ENCODE measurements at regions not wholly inside any gene's neighbourhood (a gene's known extent, or its start where the extent isn't known, plus 50 kb on each side); places are given as distances from the start of the nearest gene placed in this dataset.
"Not testable (repeated sequence)": the region's sequence is repeated elsewhere in the genome, so short reads cannot be mapped to it uniquely, and the experiment has no call there.

- Histone ChIP-seq H3K4me1 (ENCODE audit: control insufficient read depth, insufficient read depth, low read length) (peaks cover 21% of the 10 kb centered on the region), H3K4me3 (ENCODE audit: low read depth, low read length) (no peak overlapping the region), H3K36me3 (ENCODE audit: control insufficient read depth, insufficient read depth, low read length) (no peaks in the 10 kb centered on the region), H3K9ac (ENCODE audit: low read depth, low read length) (no peak overlapping the region), H3K27me3 (ENCODE audit: control insufficient read depth, insufficient read depth, low read length) (no peaks in the 10 kb centered on the region), H3K9me3 (ENCODE audit: control insufficient read depth, insufficient read depth, low read length) (no peaks in the 10 kb centered on the region)
Measured at GRCh38 chr13:72638059-72638815, 89.2 kb downstream of the MZT1 start.

GRCh38 chr13:72637561-72637960 is 89.9 kb downstream of the MZT1 start:
- Histone ChIP-seq H3K4me3 (ENCODE audit: low read depth, low read length) (no peak overlapping the region), H3K4me1 (ENCODE audit: control insufficient read depth, insufficient read depth, low read length) (peaks cover 21% of the 10 kb centered on the region), H3K9ac (ENCODE audit: low read depth, low read length) (no peak overlapping the region), H3K36me3 (ENCODE audit: control insufficient read depth, insufficient read depth, low read length) (no peaks in the 10 kb centered on the region), H3K27me3 (ENCODE audit: control insufficient read depth, insufficient read depth, low read length) (no peaks in the 10 kb centered on the region), H3K9me3 (ENCODE audit: control insufficient read depth, insufficient read depth, low read length) (no peaks in the 10 kb centered on the region)

- H3K9me3 ChIP-seq (ENCODE audit: control insufficient read depth, insufficient read depth, low read length) = no peaks in the 10 kb centered on the region
- peaks cover 21% of the 10 kb centered on the region for H3K4me1 ChIP-seq (ENCODE audit: control insufficient read depth, insufficient read depth, low read length)
- H3K9ac ChIP-seq (ENCODE audit: low read depth, low read length) = no peak overlapping the region
- no peak overlapping the region for H3K4me3 ChIP-seq (ENCODE audit: low read depth, low read length)
- no peaks in the 10 kb centered on the region for H3K27me3 ChIP-seq (ENCODE audit: control insufficient read depth, insufficient read depth, low read length)
- no peaks in the 10 kb centered on the region for H3K36me3 ChIP-seq (ENCODE audit: control insufficient read depth, insufficient read depth, low read length)
Measured at GRCh38 chr13:72634859-72635258, 92.6 kb downstream of the MZT1 start.

GRCh38 chr13:72622546-72622945 is 104.9 kb downstream of the MZT1 start:
- Histone ChIP-seq H3K4me1 (ENCODE audit: control insufficient read depth, insufficient read depth, low read length) (peaks cover 3% of the 10 kb centered on the region), H3K9ac (ENCODE audit: low read depth, low read length) (no peak overlapping the region), H3K27me3 (ENCODE audit: control insufficient read depth, insufficient read depth, low read length) (no peaks in the 10 kb centered on the region), H3K9me3 (ENCODE audit: control insufficient read depth, insufficient read depth, low read length) (no peaks in the 10 kb centered on the region), H3K4me3 (ENCODE audit: low read depth, low read length) (no peak overlapping the region), H3K36me3 (ENCODE audit: control insufficient read depth, insufficient read depth, low read length) (no peaks in the 10 kb centered on the region)

- no peaks in the 10 kb centered on the region for H3K4me1 ChIP-seq (ENCODE audit: control insufficient read depth, insufficient read depth, low read length)
- H3K9me3 ChIP-seq (ENCODE audit: control insufficient read depth, insufficient read depth, low read length) = no peaks in the 10 kb centered on the region
- no peak overlapping the region for H3K4me3 ChIP-seq (ENCODE audit: low read depth, low read length)
- no peaks in the 10 kb centered on the region for H3K27me3 ChIP-seq (ENCODE audit: control insufficient read depth, insufficient read depth, low read length)
- H3K36me3 ChIP-seq (ENCODE audit: control insufficient read depth, insufficient read depth, low read length) = no peaks in the 10 kb centered on the region
- no peak overlapping the region for H3K9ac ChIP-seq (ENCODE audit: low read depth, low read length)
Measured at GRCh38 chr13:72620874-72621273, 106.6 kb downstream of the MZT1 start.

- H3K9me3 ChIP-seq (ENCODE audit: control insufficient read depth, insufficient read depth, low read length) = no peaks in the 10 kb centered on the region
Measured at GRCh38 chr13:72617951-72618350, 109.5 kb downstream of the MZT1 start.

GRCh38 chr13:72617186-72617585 is 110.2 kb downstream of the MZT1 start:
- no peaks in the 10 kb centered on the region for H3K27me3 ChIP-seq (ENCODE audit: control insufficient read depth, insufficient read depth, low read length)
- no peak overlapping the region for H3K4me3 ChIP-seq (ENCODE audit: low read depth, low read length)
- H3K4me1 ChIP-seq (ENCODE audit: control insufficient read depth, insufficient read depth, low read length) = no peaks in the 10 kb centered on the region
- H3K9ac ChIP-seq (ENCODE audit: low read depth, low read length) = no peak overlapping the region
- no peaks in the 10 kb centered on the region for H3K36me3 ChIP-seq (ENCODE audit: control insufficient read depth, insufficient read depth, low read length)
- no peaks in the 10 kb centered on the region for H3K9me3 ChIP-seq (ENCODE audit: control insufficient read depth, insufficient read depth, low read length)

More at GRCh38 chr13:72617951-72618350, 109.5 kb downstream of the MZT1 start:
- H3K9ac ChIP-seq (ENCODE audit: low read depth, low read length) = no peak overlapping the region
- no peaks in the 10 kb centered on the region for H3K27me3 ChIP-seq (ENCODE audit: control insufficient read depth, insufficient read depth, low read length)
- no peaks in the 10 kb centered on the region for H3K36me3 ChIP-seq (ENCODE audit: control insufficient read depth, insufficient read depth, low read length)
- no peak overlapping the region for H3K4me3 ChIP-seq (ENCODE audit: low read depth, low read length)
- no peaks in the 10 kb centered on the region for H3K4me1 ChIP-seq (ENCODE audit: control insufficient read depth, insufficient read depth, low read length)

- H3K4me1 ChIP-seq (ENCODE audit: control insufficient read depth, insufficient read depth, low read length); H3K27me3 ChIP-seq (ENCODE audit: control insufficient read depth, insufficient read depth, low read length); H3K9ac ChIP-seq (ENCODE audit: low read depth, low read length); H3K36me3 ChIP-seq (ENCODE audit: control insufficient read depth, insufficient read depth, low read length); H3K9me3 ChIP-seq (ENCODE audit: control insufficient read depth, insufficient read depth, low read length): not testable (repeated sequence)
- peak overlapping the region; percentile 13 for H3K4me3 ChIP-seq (ENCODE audit: low read depth, low read length)
Measured at GRCh38 chr13:72610251-72610891, 117.1 kb downstream of the MZT1 start.

- Histone ChIP-seq H3K9ac (ENCODE audit: low read depth, low read length) (no peak overlapping the region), H3K4me1 (ENCODE audit: control insufficient read depth, insufficient read depth, low read length) (peaks cover 4% of the 10 kb centered on the region), H3K9me3 (ENCODE audit: control insufficient read depth, insufficient read depth, low read length) (no peaks in the 10 kb centered on the region), H3K27me3 (ENCODE audit: control insufficient read depth, insufficient read depth, low read length) (no peaks in the 10 kb centered on the region), H3K36me3 (ENCODE audit: control insufficient read depth, insufficient read depth, low read length) (no peaks in the 10 kb centered on the region), H3K4me3 (ENCODE audit: low read depth, low read length) (no peak overlapping the region)
Measured at GRCh38 chr13:72599178-72599743, 128.2 kb downstream of the MZT1 start.

GRCh38 chr13:72590091-72590740 is 137.2 kb downstream of the MZT1 start:
- no peaks in the 10 kb centered on the region for H3K27me3 ChIP-seq (ENCODE audit: control insufficient read depth, insufficient read depth, low read length)
- no peaks in the 10 kb centered on the region for H3K36me3 ChIP-seq (ENCODE audit: control insufficient read depth, insufficient read depth, low read length)
- H3K4me3 ChIP-seq (ENCODE audit: low read depth, low read length) = no peak overlapping the region
- no peak overlapping the region for H3K9ac ChIP-seq (ENCODE audit: low read depth, low read length)
- no peaks in the 10 kb centered on the region for H3K4me1 ChIP-seq (ENCODE audit: control insufficient read depth, insufficient read depth, low read length)
- H3K9me3 ChIP-seq (ENCODE audit: control insufficient read depth, insufficient read depth, low read length) = no peaks in the 10 kb centered on the region

GRCh38 chr13:72586518-72586917 is 140.9 kb downstream of the MZT1 start:
- no peaks in the 10 kb centered on the region for H3K4me1 ChIP-seq (ENCODE audit: control insufficient read depth, insufficient read depth, low read length)
- no peaks in the 10 kb centered on the region for H3K9me3 ChIP-seq (ENCODE audit: control insufficient read depth, insufficient read depth, low read length)
- H3K4me3 ChIP-seq (ENCODE audit: low read depth, low read length) = no peak overlapping the region
- H3K36me3 ChIP-seq (ENCODE audit: control insufficient read depth, insufficient read depth, low read length) = no peaks in the 10 kb centered on the region
- no peaks in the 10 kb centered on the region for H3K27me3 ChIP-seq (ENCODE audit: control insufficient read depth, insufficient read depth, low read length)
- H3K9ac ChIP-seq (ENCODE audit: low read depth, low read length) = no peak overlapping the region

All from iPS-15b (cell line).